ENCODE measurements at regions not wholly inside any gene's neighbourhood (a gene's known extent, or its start where the extent isn't known, plus 50 kb on each side); places are given as distances from the start of the nearest gene placed in this dataset.
A peak's percentile ranks its signal among the peaks of the same experiment; 100 is the strongest.
"Not testable (repeated sequence)": the region's sequence is repeated elsewhere in the genome, so short reads cannot be mapped to it uniquely, and the experiment has no call there.

- no peak for DNase-seq
These were observed 222.6 kb upstream of the ST6GAL2 start for GRCh38 chr2:107108556-107108955.

- no peak for DNase-seq
These were observed 225.7 kb upstream of the ST6GAL2 start for GRCh38 chr2:107111623-107112022.

GRCh38 chr2:107112561-107112960 lies 226.6 kb upstream of the ST6GAL2 start:
- DNase-seq: no peak

GRCh38 chr2:107128381-107128780 lies 242.4 kb upstream of the ST6GAL2 start:
- DNase-seq: no peak

GRCh38 chr2:107132070-107132469 lies 246.1 kb upstream of the ST6GAL2 start:
- no peak for DNase-seq

GRCh38 chr2:107132746-107133145 lies 246.8 kb upstream of the ST6GAL2 start:
- DNase-seq: no peak

GRCh38 chr2:107133412-107133811 lies 247.4 kb upstream of the ST6GAL2 start:
- no peak for DNase-seq

- DNase-seq: no peak
These were observed 250.8 kb upstream of the ST6GAL2 start for GRCh38 chr2:107136733-107137132.

GRCh38 chr2:107137706-107138105 lies 251.7 kb upstream of the ST6GAL2 start:
- DNase-seq: no peak

- no peak for DNase-seq
These were observed 260.2 kb upstream of the ST6GAL2 start for GRCh38 chr2:107146181-107146580.

- not testable (repeated sequence) for DNase-seq
These were observed 260.7 kb upstream of the ST6GAL2 start for GRCh38 chr2:107146645-107147044.

GRCh38 chr2:107148055-107148454 lies 262.1 kb upstream of the ST6GAL2 start:
- no peak for DNase-seq

- DNase-seq: no peak
These were observed 262.5 kb upstream of the ST6GAL2 start for GRCh38 chr2:107148496-107148895.

GRCh38 chr2:107160640-107161239 lies 274.8 kb upstream of the ST6GAL2 start:
- DNase-seq: no peak

GRCh38 chr2:107168141-107168540 lies 282.2 kb upstream of the ST6GAL2 start:
- no peak for DNase-seq

GRCh38 chr2:107174171-107174570 lies 288.2 kb upstream of the ST6GAL2 start:
- no peak for DNase-seq

- no peak for DNase-seq
These were observed 297.0 kb upstream of the ST6GAL2 start for GRCh38 chr2:107182981-107183380.

GRCh38 chr2:107187870-107188269 lies 301.9 kb upstream of the ST6GAL2 start:
- DNase-seq: no peak

GRCh38 chr2:107195631-107196030 lies 309.7 kb upstream of the ST6GAL2 start:
- no peak for DNase-seq

GRCh38 chr2:107197594-107198294 lies 311.8 kb upstream of the ST6GAL2 start:
- DNase-seq: no peak

GRCh38 chr2:107202962-107203591 lies 317.1 kb upstream of the ST6GAL2 start:
- no peak for DNase-seq

- peak; percentile 65 for DNase-seq
These were observed 329.7 kb upstream of the ST6GAL2 start for GRCh38 chr2:107215401-107216350.
